ENCODE measurements at regions not wholly inside any gene's neighbourhood (a gene's known extent, or its start where the extent isn't known, plus 50 kb on each side); places are given as distances from the start of the nearest gene placed in this dataset.

DNA sequence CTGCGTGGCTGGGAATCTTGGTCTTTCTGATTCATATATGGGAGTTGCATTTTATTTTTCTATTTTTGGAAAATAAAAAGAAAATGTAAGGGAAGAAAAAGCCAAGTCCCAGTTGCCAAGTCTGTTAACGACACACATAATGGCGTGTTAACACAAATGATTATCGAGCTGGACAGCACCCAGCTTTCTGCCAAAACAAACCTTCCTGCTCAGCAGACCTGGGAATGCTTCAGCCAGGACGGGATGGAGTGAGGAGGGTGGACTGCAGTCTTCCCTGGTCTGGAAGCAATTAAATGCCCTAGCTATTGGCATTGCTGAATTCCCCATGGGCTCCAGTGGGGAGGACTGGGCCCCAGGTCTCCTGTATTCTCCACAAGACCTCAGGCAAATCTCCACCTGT lies 184.2 kb upstream of the USP24 start:
- Histone ChIP-seq H4K20me1 (ENCODE audit: insufficient read depth, low read length) (no peaks in the 10 kb centered on the region), H3K79me2 (ENCODE audit: insufficient read depth, low read length) (no peaks in the 10 kb centered on the region), H3K9ac (ENCODE audit: insufficient read depth, low read depth, low read length) (no peak overlapping the region), H3K36me3 (replicated peaks in 1 of 2; ENCODE audit: control insufficient read depth in 1 of 2, insufficient read depth in 2 of 2, low read length in 2 of 2) (no peaks in the 10 kb centered on the region), H3K9me3 (ENCODE audit: low read length) (no peaks in the 10 kb centered on the region), H2AFZ (ENCODE audit: low read length) (no peak overlapping the region), H3K4me3 (replicated peaks in 1 of 3; ENCODE audit: insufficient read depth in 1 of 3, low read depth in 2 of 3, low read length in 3 of 3) (no peak overlapping the region), H3K4me1 (ENCODE audit: insufficient read depth, low read length) (no peaks in the 10 kb centered on the region), H3K27ac (ENCODE audit: extremely low read length, insufficient read depth, low read length) (no peak overlapping the region), H3K4me2 (ENCODE audit: low read depth, low read length) (no peak overlapping the region), H3K27me3 (ENCODE audit: control insufficient read depth in 1 of 2, insufficient read depth in 2 of 2, low read length in 2 of 2) (no peaks in the 10 kb centered on the region; a peak in 2 of 5 replicates)
- CTCF ChIA-PET (ENCODE audit: low intra/inter-chr PET ratio, low total read pairs) = no interaction called here
- ATAC-seq = no peak
- intact Hi-C loops (cut with micrococcal nuclease; ENCODE audit: unreplicated experiment) (no loop called here), in situ Hi-C loops (cut with HindIII; ENCODE audit: extremely low pct_ligation_motif_present, low pct_unique_long_range_greater_than_20kb) (no loop called here)
- BruUV-seq (replicated peaks) = no TSS peak
- no peak for TF ChIP-seq MEIS1 (CRISPR knock-in tag; IDR thresholded peaks at IDR 0.05; ENCODE audit: borderline replicate concordance)
- TF ChIP-seq, protein P1, sequence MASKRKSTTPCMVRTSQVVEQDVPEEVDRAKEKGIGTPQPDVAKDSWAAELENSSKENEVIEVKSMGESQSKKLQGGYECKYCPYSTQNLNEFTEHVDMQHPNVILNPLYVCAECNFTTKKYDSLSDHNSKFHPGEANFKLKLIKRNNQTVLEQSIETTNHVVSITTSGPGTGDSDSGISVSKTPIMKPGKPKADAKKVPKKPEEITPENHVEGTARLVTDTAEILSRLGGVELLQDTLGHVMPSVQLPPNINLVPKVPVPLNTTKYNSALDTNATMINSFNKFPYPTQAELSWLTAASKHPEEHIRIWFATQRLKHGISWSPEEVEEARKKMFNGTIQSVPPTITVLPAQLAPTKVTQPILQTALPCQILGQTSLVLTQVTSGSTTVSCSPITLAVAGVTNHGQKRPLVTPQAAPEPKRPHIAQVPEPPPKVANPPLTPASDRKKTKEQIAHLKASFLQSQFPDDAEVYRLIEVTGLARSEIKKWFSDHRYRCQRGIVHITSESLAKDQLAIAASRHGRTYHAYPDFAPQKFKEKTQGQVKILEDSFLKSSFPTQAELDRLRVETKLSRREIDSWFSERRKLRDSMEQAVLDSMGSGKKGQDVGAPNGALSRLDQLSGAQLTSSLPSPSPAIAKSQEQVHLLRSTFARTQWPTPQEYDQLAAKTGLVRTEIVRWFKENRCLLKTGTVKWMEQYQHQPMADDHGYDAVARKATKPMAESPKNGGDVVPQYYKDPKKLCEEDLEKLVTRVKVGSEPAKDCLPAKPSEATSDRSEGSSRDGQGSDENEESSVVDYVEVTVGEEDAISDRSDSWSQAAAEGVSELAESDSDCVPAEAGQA (IDR thresholded peaks at IDR 0.05; ENCODE audit: low read depth) = no peak
- TF ChIP-seq, protein P1 (CRISPR knock-in tag; IDR thresholded peaks at IDR 0.05; ENCODE audit: borderline replicate concordance) = no peak
- no peak for TF ChIP-seq ZNF607 (CRISPR knock-in tag; IDR thresholded peaks at IDR 0.05; ENCODE audit: borderline replicate concordance)
- no peak for TF ChIP-seq ZNF788 (CRISPR knock-in tag; IDR thresholded peaks at IDR 0.05; ENCODE audit: borderline replicate concordance)
- TF ChIP-seq ZNF629 (CRISPR knock-in tag; conservative IDR thresholded peaks at IDR 0.05) = no peak
- no peak for TF ChIP-seq ATRX (CRISPR knock-in tag; IDR thresholded peaks at IDR 0.05; ENCODE audit: borderline replicate concordance)
- TF ChIP-seq, protein P2, sequence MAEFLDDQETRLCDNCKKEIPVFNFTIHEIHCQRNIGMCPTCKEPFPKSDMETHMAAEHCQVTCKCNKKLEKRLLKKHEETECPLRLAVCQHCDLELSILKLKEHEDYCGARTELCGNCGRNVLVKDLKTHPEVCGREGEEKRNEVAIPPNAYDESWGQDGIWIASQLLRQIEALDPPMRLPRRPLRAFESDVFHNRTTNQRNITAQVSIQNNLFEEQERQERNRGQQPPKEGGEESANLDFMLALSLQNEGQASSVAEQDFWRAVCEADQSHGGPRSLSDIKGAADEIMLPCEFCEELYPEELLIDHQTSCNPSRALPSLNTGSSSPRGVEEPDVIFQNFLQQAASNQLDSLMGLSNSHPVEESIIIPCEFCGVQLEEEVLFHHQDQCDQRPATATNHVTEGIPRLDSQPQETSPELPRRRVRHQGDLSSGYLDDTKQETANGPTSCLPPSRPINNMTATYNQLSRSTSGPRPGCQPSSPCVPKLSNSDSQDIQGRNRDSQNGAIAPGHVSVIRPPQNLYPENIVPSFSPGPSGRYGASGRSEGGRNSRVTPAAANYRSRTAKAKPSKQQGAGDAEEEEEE (CRISPR knock-in tag; IDR thresholded peaks at IDR 0.05; ENCODE audit: borderline replicate concordance) = no peak
- 52% methylated on average over 5 of the region's 5 CpGs for WGBS (ENCODE audit: low lambda C conversion rate)
- no peak for DNase-seq (ENCODE audit: low spot score)
- no peak for FAIRE-seq
- POLR2A ChIA-PET = no interaction called here
